Esophagus muscularis mucosa (tissue), 4 donors: ENCODE measurements at regions not wholly inside any gene's neighbourhood (a gene's known extent, or its start where the extent isn't known, plus 50 kb on each side); places are given as distances from the start of the nearest gene placed in this dataset.

ENCODE experiments used
- DNase-seq: peaks from one replicate; pipeline ENCODE4 v3.0.0-alpha.2; 2017; ENCODE audit errors: extremely low spot score
- H3K27ac ChIP-seq, 4 donors: fragments of 200-600 bp; sonication (generic); replicated peaks in 1 of 4; 1 replicate in 3 of 4; 2 replicates in 1 of 4; pipeline ENCODE4 v1.5.1; 2016 to 2019; ENCODE audit warnings: mild to moderate bottlenecking in 1 of 4
- H3K27me3 ChIP-seq, 4 donors: fragments of 200-600 bp; sonication (generic); one replicate each; pipeline versions ENCODE4 v1.5.1 to v1.6.0; 2016 to 2019
- H3K36me3 ChIP-seq, 4 donors: fragments of 200-600 bp; sonication (generic); one replicate each; pipeline ENCODE4 v1.5.1; 2016 to 2019
- H3K4me1 ChIP-seq, 4 donors: fragments of 200-600 bp; sonication (generic); one replicate each; pipeline ENCODE4 v1.5.1; 2016 to 2019
- H3K4me3 ChIP-seq, 4 donors: fragments of 200-600 bp; sonication (generic); 1 replicate in 2 of 4; 2 replicates in 2 of 4; pipeline ENCODE4 v1.5.1; 2016 to 2019; ENCODE audit warnings: mild to moderate bottlenecking in 4 of 4, moderate library complexity in 1 of 4
- H3K9me3 ChIP-seq, 4 donors: fragments of 200-600 bp; sonication (generic); 1 replicate in 3 of 4; 2 replicates in 1 of 4; pipeline ENCODE4 v1.5.1; 2016 to 2019
- CTCF ChIP-seq, 3 experiments: fragments of 200-600 bp in 2 of 3; fragments of 450-650 bp in 1 of 3; sonication (generic) in 2 of 3; IDR thresholded peaks; one replicate each; pipeline ENCODE4 v1.5.1; 2017 to 2019; ENCODE audit warnings: antibody characterized with exemption in 3 of 3, mild to moderate bottlenecking in 2 of 3, moderate library complexity in 1 of 3
- EP300 ChIP-seq: sonication (generic); formaldehyde crosslinking; IDR thresholded peaks from one replicate; pipeline ENCODE4 v1.6.1; 2017; ENCODE audit warnings: antibody characterized with exemption
- POLR2A ChIP-seq: fragments of 450-650 bp; IDR thresholded peaks from one replicate; pipeline ENCODE4 v1.6.1; 2017; ENCODE audit warnings: antibody characterized with exemption, moderate library complexity, mild to moderate bottlenecking, low read depth
- POLR2AphosphoS5 ChIP-seq, 2 donors: sonication (generic); formaldehyde crosslinking; IDR thresholded peaks; one replicate each; pipeline ENCODE4 v1.6.1; 2017; ENCODE audit warnings: antibody characterized with exemption in 2 of 2
- WGBS: methylation state at CpG from one replicate; pipeline ENCODE4 v1.1.5; 2018; 5-methylcytosine and 5-hydroxymethylcytosine counted together
- intact Hi-C: fragments of 100-400 bp; cut with DNase I; formaldehyde crosslinking; loops from one replicate; pipeline ENCODE4 v1.15.1; 2023

DNA sequence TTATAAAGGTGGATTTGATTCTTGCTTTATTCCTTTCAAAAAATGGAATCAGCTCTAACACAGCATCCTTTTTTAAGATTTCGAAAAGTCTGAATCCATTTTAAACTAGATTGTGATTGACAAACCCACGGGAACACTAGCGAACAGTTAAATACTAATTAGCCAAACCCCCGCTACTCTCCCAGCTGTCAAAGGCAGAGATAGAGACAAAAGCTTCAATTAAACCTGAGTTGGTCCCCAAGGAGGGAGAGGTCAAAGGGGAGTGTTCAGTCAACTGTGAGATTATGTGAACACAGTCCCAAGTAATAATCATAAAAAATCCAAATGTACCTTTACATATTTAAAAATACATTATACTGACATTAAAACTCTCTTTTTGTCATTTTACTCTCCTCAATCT lies 65.7 kb upstream of the TBX20 start:
- Histone ChIP-seq H3K27me3 (no peaks in the 10 kb centered on the region), H3K4me1 (no peaks in the 10 kb centered on the region), H3K9me3 (no peaks in the 10 kb centered on the region), H3K36me3 (no peaks in the 10 kb centered on the region), H3K4me3 (no peak overlapping the region), H3K27ac (no peak overlapping the region)
- no peak for DNase-seq
- WGBS, result 66% methylated on average over 4 of the region's 4 CpGs
- TF ChIP-seq POLR2A (no peak), EP300 (no peak), CTCF (IDR thresholded peaks at IDR 0.05) (no peak), POLR2AphosphoS5 (IDR thresholded peaks at IDR 0.05) (no peak)
- intact Hi-C loops, result no loop called here

- H3K9me3 ChIP-seq, result no peaks in the 10 kb centered on the region
- WGBS, result 70% methylated on average over 1 of the region's 1 CpG
- intact Hi-C loops, result no loop called here
These were observed 62.6 kb upstream of the TBX20 start for GRCh38 chr7:35316549-35316948.

DNA sequence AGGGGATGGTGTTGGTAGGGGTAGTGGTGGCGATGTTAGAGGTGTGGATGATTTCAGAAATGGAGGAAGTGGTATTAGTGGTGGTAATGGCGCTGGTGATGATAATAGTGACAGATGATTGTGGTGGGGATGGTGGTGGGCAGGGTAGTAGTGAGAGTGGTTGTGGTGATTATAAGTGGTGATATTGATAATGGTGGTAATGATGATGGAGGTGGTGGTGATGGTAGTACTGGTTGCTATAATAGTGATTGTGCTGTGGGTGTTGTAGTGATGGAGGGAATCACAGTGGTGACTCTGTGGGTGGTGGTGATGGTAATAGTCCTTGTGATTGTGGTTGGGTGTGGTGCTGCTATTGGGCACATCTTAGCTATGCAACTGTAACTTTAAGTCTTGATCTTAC lies 61.6 kb upstream of the TBX20 start:
- no peak for DNase-seq
- Histone ChIP-seq H3K36me3 (no peaks in the 10 kb centered on the region), H3K9me3 (no peaks in the 10 kb centered on the region), H3K27ac (no peak overlapping the region), H3K27me3 (no peaks in the 10 kb centered on the region), H3K4me1 (no peaks in the 10 kb centered on the region), H3K4me3 (no peak overlapping the region)
- intact Hi-C loops, result no loop called here
- 92% methylated on average over 2 of the region's 2 CpGs for WGBS
- TF ChIP-seq CTCF (IDR thresholded peaks at IDR 0.05) (no peak), POLR2AphosphoS5 (IDR thresholded peaks at IDR 0.05) (no peak), EP300 (no peak)

More at GRCh38 chr7:35316549-35316948, 62.6 kb upstream of the TBX20 start:
- H3K27ac ChIP-seq, result no peak overlapping the region
- no peak overlapping the region for H3K4me3 ChIP-seq
- no peaks in the 10 kb centered on the region for H3K36me3 ChIP-seq
- TF ChIP-seq EP300 (no peak), POLR2AphosphoS5 (IDR thresholded peaks at IDR 0.05) (no peak), CTCF (IDR thresholded peaks at IDR 0.05) (no peak), POLR2A (no peak)
- H3K27me3 ChIP-seq, result no peaks in the 10 kb centered on the region
- no peaks in the 10 kb centered on the region for H3K4me1 ChIP-seq
- no peak for DNase-seq

- no peak for TF ChIP-seq CTCF (IDR thresholded peaks at IDR 0.05)
- no peak for TF ChIP-seq POLR2A
- no peak for TF ChIP-seq EP300
- no peak for TF ChIP-seq POLR2AphosphoS5 (IDR thresholded peaks at IDR 0.05)
- H3K4me3 ChIP-seq, result no peak overlapping the region
- no peaks in the 10 kb centered on the region for H3K27me3 ChIP-seq
- H3K36me3 ChIP-seq, result no peaks in the 10 kb centered on the region
- no peaks in the 10 kb centered on the region for H3K9me3 ChIP-seq
- no peak for DNase-seq
- intact Hi-C loops, result no loop called here
- 93% methylated on average over 2 of the region's 2 CpGs for WGBS
- H3K27ac ChIP-seq, result no peak overlapping the region
- no peaks in the 10 kb centered on the region for H3K4me1 ChIP-seq
These were observed 60.5 kb upstream of the TBX20 start for GRCh38 chr7:35314354-35314753.

GRCh38 chr7:35313575-35313974 lies 59.7 kb upstream of the TBX20 start:
- 35% methylated on average over 1 of the region's 1 CpG for WGBS

More at GRCh38 chr7:35313575-35313974, 59.7 kb upstream of the TBX20 start:
- Histone ChIP-seq H3K36me3 (no peaks in the 10 kb centered on the region), H3K4me3 (no peak overlapping the region), H3K27ac (no peak overlapping the region), H3K4me1 (no peaks in the 10 kb centered on the region), H3K27me3 (no peaks in the 10 kb centered on the region), H3K9me3 (no peaks in the 10 kb centered on the region)
- intact Hi-C loops, result no loop called here
- DNase-seq, result no peak
- no peak for TF ChIP-seq EP300
- TF ChIP-seq POLR2A, result no peak
- TF ChIP-seq POLR2AphosphoS5 (IDR thresholded peaks at IDR 0.05), result no peak
- TF ChIP-seq CTCF (IDR thresholded peaks at IDR 0.05), result no peak
